Activated CD4-positive, CD25-positive, alpha-beta regulatory T cell treated with anti-CD3 and anti-CD28 coated beads, Interleukin-2, amount 50 U/mL, for 24 hours (primary cell): ENCODE measurements at regions not wholly inside any gene's neighbourhood (a gene's known extent, or its start where the extent isn't known, plus 50 kb on each side); places are given as distances from the start of the nearest gene placed in this dataset.
"Not testable (repeated sequence)": the region's sequence is repeated elsewhere in the genome, so short reads cannot be mapped to it uniquely, and the experiment has no call there.

Experiments
- ATAC-seq, 2 donors: fragments of 150-1000 bp; cut with Tn5 transposase; one replicate each; pipeline ENCODE4 v1.10.0; 2021; ENCODE audit warnings: mild to moderate bottlenecking in 1 of 2, moderate library complexity in 1 of 2

GRCh38 chr6:23853566-23854133 is 272.4 kb upstream of the NRSN1 start:
- ATAC-seq = not testable (repeated sequence)

- not testable (repeated sequence) for ATAC-seq
Measured at GRCh38 chr6:23854154-23854553, 271.9 kb upstream of the NRSN1 start.

GRCh38 chr6:23855497-23856116 is 270.4 kb upstream of the NRSN1 start:
- no peak for ATAC-seq

- no peak for ATAC-seq
Measured at GRCh38 chr6:23870496-23870895, 255.5 kb upstream of the NRSN1 start.

GRCh38 chr6:23873161-23873560 is 252.9 kb upstream of the NRSN1 start:
- no peak for ATAC-seq

- no peak for ATAC-seq
Measured at GRCh38 chr6:23875006-23875405, 251.0 kb upstream of the NRSN1 start.

GRCh38 chr6:23879816-23880215 is 246.2 kb upstream of the NRSN1 start:
- ATAC-seq = no peak

GRCh38 chr6:23890543-23891227 is 235.3 kb upstream of the NRSN1 start:
- no peak for ATAC-seq

GRCh38 chr6:23905133-23905815 is 220.7 kb upstream of the NRSN1 start:
- ATAC-seq = no peak

- ATAC-seq = no peak
Measured at GRCh38 chr6:23910420-23910819, 215.6 kb upstream of the NRSN1 start.

- no peak for ATAC-seq
Measured at GRCh38 chr6:23927935-23928334, 198.1 kb upstream of the NRSN1 start.

- ATAC-seq = no peak
Measured at GRCh38 chr6:23929201-23929600, 196.8 kb upstream of the NRSN1 start.

- ATAC-seq = no peak
Measured at GRCh38 chr6:23940466-23940865, 185.5 kb upstream of the NRSN1 start.

- ATAC-seq = no peak
Measured at GRCh38 chr6:23951691-23952090, 174.3 kb upstream of the NRSN1 start.

GRCh38 chr6:23952245-23952644 is 173.8 kb upstream of the NRSN1 start:
- no peak for ATAC-seq

- ATAC-seq = no peak
Measured at GRCh38 chr6:23953976-23954375, 172.0 kb upstream of the NRSN1 start.

- ATAC-seq = no peak
Measured at GRCh38 chr6:23957017-23957416, 169.0 kb upstream of the NRSN1 start.

GRCh38 chr6:23964865-23965264 is 161.2 kb upstream of the NRSN1 start:
- ATAC-seq = no peak

GRCh38 chr6:23969344-23969743 is 156.7 kb upstream of the NRSN1 start:
- no peak for ATAC-seq

- no peak for ATAC-seq
Measured at GRCh38 chr6:23977706-23978105, 148.3 kb upstream of the NRSN1 start.

- ATAC-seq = no peak
Measured at GRCh38 chr6:23980965-23981364, 145.1 kb upstream of the NRSN1 start.

- no peak for ATAC-seq
Measured at GRCh38 chr6:23981923-23982322, 144.1 kb upstream of the NRSN1 start.

- ATAC-seq = no peak
Measured at GRCh38 chr6:23983735-23984134, 142.3 kb upstream of the NRSN1 start.

GRCh38 chr6:23985015-23985414 is 141.0 kb upstream of the NRSN1 start:
- ATAC-seq = no peak
